Mammary epithelial cell (primary cell): ENCODE measurements at regions not wholly inside any gene's neighbourhood (a gene's known extent, or its start where the extent isn't known, plus 50 kb on each side); places are given as distances from the start of the nearest gene placed in this dataset.

Experiments used
- EZH2 ChIP-seq: IDR thresholded peaks from 2 replicates; pipeline ENCODE4 v1.6.1; 2012; ENCODE audit warnings: low read length, inconsistent platforms, borderline replicate concordance
- TF ChIP-seq, protein P1 (sequence below), 2 donors: IDR thresholded peaks in 1 of 2; conservative IDR thresholded peaks in 1 of 2; 2 replicates each; pipeline ENCODE4 v1.5.1; 2011 to 2012; ENCODE audit warnings: inconsistent platforms in 2 of 2, low read length in 2 of 2, mild to moderate bottlenecking in 2 of 2, control low read depth in 1 of 2, low read depth in 1 of 2; ENCODE audit not compliant: insufficient read depth in 1 of 2; ENCODE audit errors: extremely low read depth in 1 of 2

DNA sequence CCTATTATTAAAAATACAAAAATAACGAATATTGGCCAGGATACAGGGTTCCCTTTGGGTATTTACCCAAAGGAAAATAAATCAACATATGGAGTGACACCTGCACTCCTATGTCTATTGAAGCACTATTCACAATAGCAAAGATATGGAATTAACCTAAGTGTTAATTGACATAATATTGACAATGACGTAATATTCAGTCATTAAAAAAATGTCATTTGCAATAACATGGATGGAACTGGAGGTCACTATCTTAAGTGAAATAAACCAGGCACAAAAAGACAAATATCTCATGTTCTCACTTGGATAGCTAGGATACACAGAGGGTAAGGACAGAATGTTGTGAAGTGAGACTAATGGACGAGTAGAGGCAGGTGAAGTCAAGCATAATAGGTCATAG lies 326.3 kb upstream of the PTGER4 start:
- TF ChIP-seq, protein P1, sequence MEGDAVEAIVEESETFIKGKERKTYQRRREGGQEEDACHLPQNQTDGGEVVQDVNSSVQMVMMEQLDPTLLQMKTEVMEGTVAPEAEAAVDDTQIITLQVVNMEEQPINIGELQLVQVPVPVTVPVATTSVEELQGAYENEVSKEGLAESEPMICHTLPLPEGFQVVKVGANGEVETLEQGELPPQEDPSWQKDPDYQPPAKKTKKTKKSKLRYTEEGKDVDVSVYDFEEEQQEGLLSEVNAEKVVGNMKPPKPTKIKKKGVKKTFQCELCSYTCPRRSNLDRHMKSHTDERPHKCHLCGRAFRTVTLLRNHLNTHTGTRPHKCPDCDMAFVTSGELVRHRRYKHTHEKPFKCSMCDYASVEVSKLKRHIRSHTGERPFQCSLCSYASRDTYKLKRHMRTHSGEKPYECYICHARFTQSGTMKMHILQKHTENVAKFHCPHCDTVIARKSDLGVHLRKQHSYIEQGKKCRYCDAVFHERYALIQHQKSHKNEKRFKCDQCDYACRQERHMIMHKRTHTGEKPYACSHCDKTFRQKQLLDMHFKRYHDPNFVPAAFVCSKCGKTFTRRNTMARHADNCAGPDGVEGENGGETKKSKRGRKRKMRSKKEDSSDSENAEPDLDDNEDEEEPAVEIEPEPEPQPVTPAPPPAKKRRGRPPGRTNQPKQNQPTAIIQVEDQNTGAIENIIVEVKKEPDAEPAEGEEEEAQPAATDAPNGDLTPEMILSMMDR (conservative IDR thresholded peaks at IDR 0.05 in 1 of 2, IDR thresholded peaks at IDR 0.05 in 1 of 2; ENCODE audit: extremely low read depth in 1 of 2, insufficient read depth in 1 of 2, low read depth in 1 of 2, low read length in 2 of 2): no peak
- no peak for TF ChIP-seq EZH2
